Endothelial cell of umbilical vein (primary cell): ENCODE measurements at regions not wholly inside any gene's neighbourhood (a gene's known extent, or its start where the extent isn't known, plus 50 kb on each side); places are given as distances from the start of the nearest gene placed in this dataset.

ENCODE experiments used
- BruUV-seq: library from RNA; stranded (reverse); fragments of 400-500 nt; replicated peaks from 2 replicates; lab custom pipeline; 2021; lab: Mats Ljungman, UMichigan
- CTCF ChIA-PET: fragments of 300-600, 350-600 bp; sonication (Branson Sonifier 250); formaldehyde crosslinking; loops from one replicate; lab custom pipeline; 2021; ENCODE audit warnings: antibody characterized with exemption, inconsistent platforms; lab: Charles Lee
- POLR2A ChIA-PET: fragments of 300-600, 350-600 bp; sonication (Branson Sonifier 250); formaldehyde crosslinking; loops from one replicate; lab custom pipeline; 2021; ENCODE audit warnings: antibody characterized with exemption, inconsistent platforms; lab: Charles Lee
- DNase-seq: peaks from one replicate; pipeline ENCODE4 v3.0.0-alpha.2; 2011; ENCODE audit warnings: low read depth, low spot score
- FAIRE-seq: peaks from 2 replicates; lab custom pipeline; 2011; peaks lifted over from hg19 to GRCh38; lab: Jason Lieb, UNC
- H2AFZ ChIP-seq: 2 replicates; pipeline ENCODE4 v1.6.0; 2012; ENCODE audit warnings: low read depth, low read length, control low read depth, inconsistent platforms
- H3K27ac ChIP-seq: 2 replicates; pipeline ENCODE4 v1.5.1; 2011; ENCODE audit warnings: low read depth, mild to moderate bottlenecking, control low read depth, low read length, moderate library complexity; ENCODE audit not compliant: insufficient read depth
- H3K27me3 ChIP-seq, 2 experiments: 2 replicates each; pipeline versions ENCODE4 v1.6.0 to v1.6.1; 2011; ENCODE audit warnings: low read length in 2 of 2, mixed read lengths in 1 of 2; ENCODE audit not compliant: control insufficient read depth in 2 of 2, insufficient read depth in 2 of 2
- H3K36me3 ChIP-seq, 2 experiments: 2 replicates in 1 of 2; 3 replicates in 1 of 2; pipeline ENCODE4 v1.5.1; 2011; ENCODE audit warnings: low read length in 2 of 2, mild to moderate bottlenecking in 1 of 2, moderate library complexity in 1 of 2; ENCODE audit not compliant: control insufficient read depth in 2 of 2, insufficient read depth in 2 of 2; ENCODE audit errors: extremely low read depth in 1 of 2
- H3K4me1 ChIP-seq: 3 replicates; pipeline ENCODE4 v1.5.1; 2011; ENCODE audit warnings: mild to moderate bottlenecking, low read length; ENCODE audit not compliant: control insufficient read depth, insufficient read depth; ENCODE audit errors: extremely low read depth
- H3K4me2 ChIP-seq: 2 replicates; pipeline ENCODE4 v1.6.1; 2011; ENCODE audit warnings: low read length, control low read depth, mixed read lengths; ENCODE audit not compliant: insufficient read depth
- H3K4me3 ChIP-seq, 3 experiments: fragments of 200-600 bp in 1 of 3; sonication (generic), shearing (Covaris generic) in 1 of 3; replicated peaks in 1 of 3; 2 replicates each; pipeline ENCODE4 v1.5.1; 2011 to 2016; ENCODE audit warnings: control low read depth in 3 of 3, low read length in 3 of 3, mild to moderate bottlenecking in 2 of 3, inconsistent platforms in 1 of 3, low read depth in 1 of 3, moderate library complexity in 1 of 3; ENCODE audit not compliant: insufficient read depth in 1 of 3
- H3K79me2 ChIP-seq: 2 replicates; pipeline ENCODE4 v1.6.0; 2012; ENCODE audit warnings: low read length, inconsistent platforms; ENCODE audit not compliant: control insufficient read depth, insufficient read depth
- H3K9ac ChIP-seq: replicated peaks from 2 replicates; pipeline ENCODE3; 2011; ENCODE audit warnings: low read length, control low read depth; ENCODE audit not compliant: insufficient read depth; ENCODE audit errors: extremely low read depth
- H3K9me1 ChIP-seq: replicated peaks from 3 replicates; pipeline ENCODE4 v1.6.0; 2011; ENCODE audit warnings: mild to moderate bottlenecking, low read length; ENCODE audit not compliant: control insufficient read depth, insufficient read depth; ENCODE audit errors: extremely low read depth
- H3K9me3 ChIP-seq: replicated peaks from 2 replicates; pipeline ENCODE4 v1.5.1; 2012; ENCODE audit warnings: low read length, inconsistent platforms; ENCODE audit not compliant: control insufficient read depth, insufficient read depth
- H4K20me1 ChIP-seq: replicated peaks from 2 replicates; pipeline ENCODE3; 2011; ENCODE audit warnings: mild to moderate bottlenecking, low read length; ENCODE audit not compliant: control insufficient read depth, insufficient read depth; ENCODE audit errors: extremely low read depth
- EZH2 ChIP-seq: IDR thresholded peaks from 2 replicates; pipeline ENCODE4 v1.6.1; 2012; ENCODE audit warnings: borderline replicate concordance, low read depth, mild to moderate bottlenecking, moderate library complexity, low read length, inconsistent platforms; ENCODE audit not compliant: severe bottlenecking
- FOS ChIP-seq: IDR thresholded peaks from 2 replicates; pipeline ENCODE4 v1.6.1; 2011; ENCODE audit warnings: mild to moderate bottlenecking, low read length, moderate library complexity, borderline replicate concordance; ENCODE audit not compliant: insufficient read depth
- GATA2 ChIP-seq: IDR thresholded peaks from 2 replicates; pipeline ENCODE4 v1.7.0; 2011; ENCODE audit warnings: low read depth, mild to moderate bottlenecking, moderate library complexity, mixed read lengths, low read length; ENCODE audit not compliant: insufficient read length, insufficient read depth
- JUN ChIP-seq: IDR thresholded peaks from 2 replicates; pipeline ENCODE4 v1.6.1; 2011; ENCODE audit warnings: borderline replicate concordance, low read depth; ENCODE audit not compliant: insufficient read length, insufficient read depth
- MYC ChIP-seq: IDR thresholded peaks from one replicate; pipeline ENCODE4 v1.6.1; 2011; ENCODE audit warnings: mild to moderate bottlenecking, low read depth, low read length
- POLR2A ChIP-seq: IDR thresholded peaks from 2 replicates; pipeline ENCODE4 v1.6.1; 2012; ENCODE audit warnings: low read depth, mild to moderate bottlenecking, control low read depth, low read length
- POLR2AphosphoS5 ChIP-seq: IDR thresholded peaks from 2 replicates; pipeline ENCODE4 v1.6.1; 2012; ENCODE audit warnings: low read depth, mild to moderate bottlenecking, control low read depth, low read length, moderate library complexity; ENCODE audit not compliant: insufficient read depth
- dilution Hi-C: fragments of 300-500 bp; cut with MboI; formaldehyde crosslinking; loops from one replicate; pipeline ENCODE4 v1.15.0; 2019; ENCODE audit warnings: low sequenced_read_pairs; ENCODE audit not compliant: extremely low pct_ligation_motif_present
- intact Hi-C: fragments of 100-400 bp; cut with micrococcal nuclease; formaldehyde crosslinking; loops from one replicate; pipeline ENCODE4 v1.10.0; 2022
- TF ChIP-seq, protein P1 (sequence below): IDR thresholded peaks from 2 replicates; pipeline ENCODE4 v1.6.1; 2011; ENCODE audit not compliant: insufficient read depth, insufficient read length
- TF ChIP-seq, protein P2 (sequence below), 2 donors: IDR thresholded peaks; 1 replicate in 1 of 2; 2 replicates in 1 of 2; pipeline ENCODE4 v1.5.1; 2011; ENCODE audit warnings: low read length in 2 of 2, mild to moderate bottlenecking in 2 of 2, moderate library complexity in 2 of 2, control low read depth in 1 of 2, inconsistent platforms in 1 of 2, low read depth in 1 of 2; ENCODE audit not compliant: insufficient read depth in 1 of 2; ENCODE audit errors: extremely low read depth in 1 of 2

DNA sequence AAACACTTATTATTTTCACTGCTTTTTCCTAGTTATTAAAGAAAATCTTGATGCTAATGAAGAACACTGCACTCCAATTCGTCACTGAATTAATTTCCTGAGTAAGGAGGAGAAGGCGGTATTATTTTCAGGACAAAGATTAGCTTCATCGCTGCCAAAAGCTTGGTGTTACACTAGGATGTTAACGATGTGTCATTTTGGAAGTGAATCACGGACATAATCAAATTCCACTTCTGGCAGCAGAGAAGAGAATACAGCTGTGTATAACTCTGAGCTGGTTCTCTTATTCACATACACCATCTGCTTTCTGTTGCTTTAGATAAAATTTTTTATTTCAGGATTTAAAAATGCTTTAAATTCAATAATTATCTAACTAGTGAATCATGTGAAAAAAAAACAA lies 74.1 kb downstream of the SCG2 start:
- POLR2A ChIA-PET = no interaction called here
- FAIRE-seq = no peak
- Histone ChIP-seq H4K20me1 (no peaks in the 10 kb centered on the region), H3K9ac (no peak overlapping the region), H3K9me3 (no peaks in the 10 kb centered on the region), H2AFZ (no peak overlapping the region), H3K4me2 (no peak overlapping the region), H3K4me3 (no peak overlapping the region), H3K36me3 (no peaks in the 10 kb centered on the region), H3K9me1 (no peaks in the 10 kb centered on the region), H3K79me2 (no peaks in the 10 kb centered on the region), H3K27ac (no peak overlapping the region), H3K27me3 (no peaks in the 10 kb centered on the region), H3K4me1 (no peaks in the 10 kb centered on the region)
- dilution Hi-C loops (no loop called here), intact Hi-C loops (no loop called here)
- TF ChIP-seq, protein P1, sequence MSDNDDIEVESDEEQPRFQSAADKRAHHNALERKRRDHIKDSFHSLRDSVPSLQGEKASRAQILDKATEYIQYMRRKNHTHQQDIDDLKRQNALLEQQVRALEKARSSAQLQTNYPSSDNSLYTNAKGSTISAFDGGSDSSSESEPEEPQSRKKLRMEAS = no peak
- TF ChIP-seq POLR2A (no peak), POLR2AphosphoS5 (no peak), FOS (no peak), JUN (no peak), GATA2 (no peak), EZH2 (no peak), MYC (no peak)
- TF ChIP-seq, protein P2, sequence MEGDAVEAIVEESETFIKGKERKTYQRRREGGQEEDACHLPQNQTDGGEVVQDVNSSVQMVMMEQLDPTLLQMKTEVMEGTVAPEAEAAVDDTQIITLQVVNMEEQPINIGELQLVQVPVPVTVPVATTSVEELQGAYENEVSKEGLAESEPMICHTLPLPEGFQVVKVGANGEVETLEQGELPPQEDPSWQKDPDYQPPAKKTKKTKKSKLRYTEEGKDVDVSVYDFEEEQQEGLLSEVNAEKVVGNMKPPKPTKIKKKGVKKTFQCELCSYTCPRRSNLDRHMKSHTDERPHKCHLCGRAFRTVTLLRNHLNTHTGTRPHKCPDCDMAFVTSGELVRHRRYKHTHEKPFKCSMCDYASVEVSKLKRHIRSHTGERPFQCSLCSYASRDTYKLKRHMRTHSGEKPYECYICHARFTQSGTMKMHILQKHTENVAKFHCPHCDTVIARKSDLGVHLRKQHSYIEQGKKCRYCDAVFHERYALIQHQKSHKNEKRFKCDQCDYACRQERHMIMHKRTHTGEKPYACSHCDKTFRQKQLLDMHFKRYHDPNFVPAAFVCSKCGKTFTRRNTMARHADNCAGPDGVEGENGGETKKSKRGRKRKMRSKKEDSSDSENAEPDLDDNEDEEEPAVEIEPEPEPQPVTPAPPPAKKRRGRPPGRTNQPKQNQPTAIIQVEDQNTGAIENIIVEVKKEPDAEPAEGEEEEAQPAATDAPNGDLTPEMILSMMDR (IDR thresholded peaks at IDR 0.05; ENCODE audit: extremely low read depth in 1 of 2, insufficient read depth in 1 of 2, low read depth in 1 of 2, low read length in 2 of 2) = no peak
- DNase-seq = no peak
- no TSS peak for BruUV-seq
- CTCF ChIA-PET = interaction anchor here (1.0 to 1.5 kb wide), 2 partner anchors 15 to 69 kb away, joined by 3 to 5 read pairs; no protein-coding TSS in a partner anchor
